Small intestine (tissue), 7 donors: ENCODE measurements at regions not wholly inside any gene's neighbourhood (a gene's known extent, or its start where the extent isn't known, plus 50 kb on each side); places are given as distances from the start of the nearest gene placed in this dataset.

ENCODE experiments used
- DNase-seq, 2 donors: peaks; one replicate each; pipeline versions ENCODE4 v3.0.0 to v3.0.0-alpha.2; 2013
- FAIRE-seq: peaks from 2 replicates; lab custom pipeline; 2012; peaks lifted over from hg19 to GRCh38; lab: Jason Lieb, UNC
- H3K27ac ChIP-seq, 3 donors: one replicate each; pipeline ENCODE4 v1.5.1; 2013; ENCODE audit warnings: low read length in 2 of 3, mild to moderate bottlenecking in 2 of 3, control low read depth in 1 of 3, inconsistent platforms in 1 of 3, low read depth in 1 of 3, moderate library complexity in 1 of 3
- H3K27me3 ChIP-seq, 3 donors: one replicate each; pipeline ENCODE4 v1.6.1; 2013; ENCODE audit warnings: low read length in 3 of 3, inconsistent platforms in 1 of 3; ENCODE audit not compliant: control insufficient read depth in 3 of 3, insufficient read depth in 3 of 3
- H3K36me3 ChIP-seq, 3 donors: one replicate each; pipeline ENCODE4 v1.6.1; 2013; ENCODE audit warnings: low read length in 3 of 3, inconsistent platforms in 1 of 3, low read depth in 1 of 3, mild to moderate bottlenecking in 1 of 3, moderate library complexity in 1 of 3; ENCODE audit not compliant: control insufficient read depth in 3 of 3, insufficient read depth in 2 of 3
- H3K4me1 ChIP-seq, 3 donors: one replicate each; pipeline ENCODE4 v1.6.1; 2013; ENCODE audit warnings: low read length in 2 of 3, inconsistent platforms in 1 of 3, low read depth in 1 of 3, mild to moderate bottlenecking in 1 of 3, moderate library complexity in 1 of 3; ENCODE audit not compliant: control insufficient read depth in 3 of 3, insufficient read depth in 2 of 3
- H3K4me3 ChIP-seq, 3 donors: one replicate each; pipeline ENCODE4 v1.5.1; 2013; ENCODE audit warnings: low read length in 3 of 3, control low read depth in 1 of 3, inconsistent platforms in 1 of 3, low read depth in 1 of 3, mild to moderate bottlenecking in 1 of 3, moderate library complexity in 1 of 3
- H3K9me3 ChIP-seq, 2 donors: one replicate each; pipeline ENCODE4 v1.6.1; 2013; ENCODE audit warnings: low read depth in 1 of 2, low read length in 1 of 2; ENCODE audit not compliant: control insufficient read depth in 2 of 2, insufficient read depth in 1 of 2
- WGBS, 3 donors: extraction: QIAGEN DNeasy Blood & Tissue Kit; methylation state at CpG; one replicate each; pipeline ENCODE4 v1.1.7; 2013; 5-methylcytosine and 5-hydroxymethylcytosine counted together
- donor health status: healthy with polysubstance abuse.
- donor health status: control.
- donor health status: control.
- donor health status: Bipolar disorder and iron deficiency.
- donor health status: healthy.

GRCh38 chr9:118362123-118362522 lies 657.9 kb downstream of the TLR4 start:
- no peaks in the 10 kb centered on the region for H3K4me1 ChIP-seq
- H3K27ac ChIP-seq, result no peak overlapping the region
- no peaks in the 10 kb centered on the region for H3K27me3 ChIP-seq
- peaks cover 0 to 14% of the 10 kb centered on the region in 2 donors for H3K9me3 ChIP-seq
- FAIRE-seq (no peak), DNase-seq (no peak)
- H3K4me3 ChIP-seq, result no peak overlapping the region
- H3K36me3 ChIP-seq, result no peaks in the 10 kb centered on the region
- WGBS, 3 donors, result 82 to 93% (median 83%) methylated on average over 1 of the region's 1 CpG

GRCh38 chr9:118362596-118362995 lies 658.4 kb downstream of the TLR4 start:
- Histone ChIP-seq H3K36me3 (no peaks in the 10 kb centered on the region), H3K27me3 (no peaks in the 10 kb centered on the region), H3K4me3 (no peak overlapping the region), H3K4me1 (no peaks in the 10 kb centered on the region), H3K9me3 (peaks cover 0 to 14% of the 10 kb centered on the region in 2 donors), H3K27ac (no peak overlapping the region)
- FAIRE-seq (no peak), DNase-seq (no peak)
- 70 to 79% (median 70%) methylated on average over 3 of the region's 3 CpGs for WGBS, 3 donors

- H3K4me1 ChIP-seq, result no peaks in the 10 kb centered on the region
- H3K27ac ChIP-seq, result no peak overlapping the region
- H3K27me3 ChIP-seq, result no peaks in the 10 kb centered on the region
- no peaks in the 10 kb centered on the region for H3K36me3 ChIP-seq
- H3K4me3 ChIP-seq, result no peak overlapping the region
- 76 to 90% (median 81%) methylated on average over 7 of the region's 7 CpGs for WGBS, 3 donors
- no peak for DNase-seq
- no peak for FAIRE-seq
- H3K9me3 ChIP-seq, result peaks cover 0 to 14% of the 10 kb centered on the region in 2 donors
These were observed 660.3 kb downstream of the TLR4 start for GRCh38 chr9:118364266-118365106.

GRCh38 chr9:118366228-118366627 lies 662.0 kb downstream of the TLR4 start:
- H3K4me3 ChIP-seq, result no peak overlapping the region
- H3K9me3 ChIP-seq, result peaks cover 0 to 14% of the 10 kb centered on the region in 2 donors
- H3K27me3 ChIP-seq, result no peaks in the 10 kb centered on the region
- H3K27ac ChIP-seq, result no peak overlapping the region
- WGBS, 3 donors, result 75 to 95% (median 79%) methylated on average over 2 of the region's 2 CpGs
- DNase-seq (no peak), FAIRE-seq (no peak)
- H3K36me3 ChIP-seq, result no peaks in the 10 kb centered on the region
- H3K4me1 ChIP-seq, result no peaks in the 10 kb centered on the region

- FAIRE-seq, result no peak
These were observed 663.2 kb downstream of the TLR4 start for GRCh38 chr9:118367383-118367782.

GRCh38 chr9:118384531-118385100 lies 680.4 kb downstream of the TLR4 start:
- FAIRE-seq (no peak), DNase-seq (no peak)
- H3K27me3 ChIP-seq, result no peaks in the 10 kb centered on the region
- WGBS, 3 donors, result 13 to 57% (median 29%) methylated on average over 3 of the region's 3 CpGs
- H3K36me3 ChIP-seq, result no peaks in the 10 kb centered on the region
- no peaks in the 10 kb centered on the region for H3K4me1 ChIP-seq
- H3K27ac ChIP-seq, result no peak overlapping the region
- no peaks in the 10 kb centered on the region for H3K9me3 ChIP-seq
- no peak overlapping the region for H3K4me3 ChIP-seq

More at GRCh38 chr9:118367383-118367782, 663.2 kb downstream of the TLR4 start:
- no peak for DNase-seq
- H3K27me3 ChIP-seq, result no peaks in the 10 kb centered on the region
- no peaks in the 10 kb centered on the region for H3K4me1 ChIP-seq
- H3K36me3 ChIP-seq, result no peaks in the 10 kb centered on the region
- no peak overlapping the region for H3K4me3 ChIP-seq
- H3K9me3 ChIP-seq, result peaks cover 0 to 14% of the 10 kb centered on the region in 2 donors
- H3K27ac ChIP-seq, result no peak overlapping the region

GRCh38 chr9:118395415-118395814 lies 691.2 kb downstream of the TLR4 start:
- FAIRE-seq, result no peak
- Histone ChIP-seq H3K36me3 (no peaks in the 10 kb centered on the region), H3K4me3 (no peak overlapping the region), H3K27me3 (no peaks in the 10 kb centered on the region), H3K4me1 (no peaks in the 10 kb centered on the region), H3K27ac (no peak overlapping the region), H3K9me3 (no peaks in the 10 kb centered on the region)
- 69 to 87% (median 74%) methylated on average over 2 of the region's 2 CpGs for WGBS, 3 donors
- DNase-seq, result no peak

- Histone ChIP-seq H3K27me3 (no peaks in the 10 kb centered on the region), H3K4me1 (no peaks in the 10 kb centered on the region), H3K27ac (no peak overlapping the region), H3K36me3 (no peaks in the 10 kb centered on the region), H3K4me3 (no peak overlapping the region), H3K9me3 (no peaks in the 10 kb centered on the region)
- DNase-seq, result peak; percentile 53 to 73
- FAIRE-seq, result no peak
- WGBS, 3 donors, result 3 to 17% (median 6%) methylated on average over 1 of the region's 1 CpG
These were observed 697.3 kb downstream of the TLR4 start for GRCh38 chr9:118401546-118401945.
